HUES48 (cell line): ENCODE measurements at regions not wholly inside any gene's neighbourhood (a gene's known extent, or its start where the extent isn't known, plus 50 kb on each side); places are given as distances from the start of the nearest gene placed in this dataset.

ENCODE experiments used
- H3K27ac ChIP-seq: one replicate; pipeline ENCODE4 v1.7.0; 2013; ENCODE audit warnings: low read depth, low read length, inconsistent platforms
- H3K27me3 ChIP-seq: 2 replicates; pipeline ENCODE4 v1.6.1; 2013; ENCODE audit warnings: mild to moderate bottlenecking, low read length; ENCODE audit not compliant: control insufficient read depth, insufficient read depth
- H3K36me3 ChIP-seq: 2 replicates; pipeline ENCODE4 v1.6.1; 2013; ENCODE audit warnings: low read length; ENCODE audit not compliant: control insufficient read depth, insufficient read depth
- H3K4me1 ChIP-seq: 2 replicates; pipeline ENCODE4 v1.6.1; 2013; ENCODE audit warnings: mild to moderate bottlenecking, low read length; ENCODE audit not compliant: control insufficient read depth, insufficient read depth
- H3K4me3 ChIP-seq: 2 replicates; pipeline ENCODE4 v1.5.1; 2013; ENCODE audit warnings: mild to moderate bottlenecking, low read depth, low read length
- H3K9ac ChIP-seq: 2 replicates; pipeline ENCODE4 v1.6.1; 2013; ENCODE audit warnings: mild to moderate bottlenecking, low read depth, low read length, moderate library complexity
- H3K9me3 ChIP-seq: 2 replicates; pipeline ENCODE4 v1.6.1; 2013; ENCODE audit warnings: low read length; ENCODE audit not compliant: control insufficient read depth, insufficient read depth

DNA sequence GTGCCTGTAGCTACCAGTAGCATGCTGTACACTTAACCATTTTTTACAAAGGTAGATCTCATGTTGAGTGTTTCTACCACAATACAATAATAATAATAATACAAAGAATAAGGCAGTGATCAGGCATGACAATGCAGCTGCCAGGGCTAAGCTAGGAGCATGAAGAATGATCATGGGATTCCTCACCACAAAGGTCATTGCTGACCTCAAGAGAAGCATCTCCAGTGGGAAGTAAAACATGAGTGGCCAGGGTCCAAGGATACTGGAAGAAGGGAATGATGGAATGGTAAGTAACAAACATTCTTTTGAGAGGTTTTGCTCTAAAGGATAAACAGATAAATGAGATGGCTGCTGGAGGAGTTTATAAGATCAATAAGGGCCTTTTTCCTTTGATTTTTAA, 591.1 kb downstream of the TNS3 start:
- H3K36me3 ChIP-seq: no peaks in the 10 kb centered on the region
- H3K9ac ChIP-seq: no peak overlapping the region
- H3K27ac ChIP-seq: no peak overlapping the region
- H3K4me3 ChIP-seq: no peak overlapping the region
- H3K9me3 ChIP-seq: no peaks in the 10 kb centered on the region
- H3K4me1 ChIP-seq: no peaks in the 10 kb centered on the region
- no peaks in the 10 kb centered on the region for H3K27me3 ChIP-seq

DNA sequence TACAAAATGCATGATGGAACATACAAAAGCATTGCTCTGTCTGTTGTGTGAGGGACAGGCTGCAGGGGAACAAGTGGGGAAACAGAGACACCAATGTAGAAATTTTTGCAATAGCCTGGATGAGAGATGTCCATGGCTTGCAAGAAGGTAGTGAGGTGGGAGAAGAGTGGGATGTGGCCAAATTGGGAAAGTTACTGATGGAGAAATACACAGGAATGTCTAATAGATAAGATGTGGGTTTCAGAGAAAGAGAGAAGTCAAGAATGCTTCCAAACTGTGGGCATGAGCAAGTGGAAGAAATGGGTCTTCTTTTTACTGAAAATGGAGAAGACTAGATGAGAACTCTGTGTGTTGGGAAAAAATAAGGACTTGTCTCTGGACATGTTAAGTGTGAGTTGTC, 592.7 kb downstream of the TNS3 start:
- Histone ChIP-seq H3K4me1 (no peaks in the 10 kb centered on the region), H3K27me3 (no peaks in the 10 kb centered on the region), H3K9me3 (no peaks in the 10 kb centered on the region), H3K4me3 (no peak overlapping the region), H3K9ac (no peak overlapping the region), H3K27ac (no peak overlapping the region), H3K36me3 (no peaks in the 10 kb centered on the region)

DNA sequence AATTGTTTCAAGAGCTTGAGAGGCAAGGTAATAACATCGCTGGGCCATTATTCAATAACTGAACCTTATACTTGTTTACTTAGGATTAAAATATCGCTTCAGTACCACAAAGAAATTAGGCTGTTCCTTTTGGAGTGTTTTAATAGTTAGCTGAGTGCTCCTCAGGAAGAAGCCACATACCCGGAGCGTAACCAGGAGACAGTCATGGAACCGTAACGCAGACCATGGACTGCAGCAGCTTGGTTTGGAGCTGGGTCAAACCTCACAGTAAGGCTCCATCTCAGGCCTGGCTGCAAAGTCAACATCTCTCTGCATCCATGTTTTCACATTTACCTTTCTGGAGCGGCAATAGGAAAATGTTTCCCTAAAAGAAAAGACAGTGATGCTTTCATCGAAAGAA, 599.0 kb downstream of the TNS3 start:
- Histone ChIP-seq H3K27ac (no peak overlapping the region), H3K4me1 (no peaks in the 10 kb centered on the region), H3K4me3 (no peak overlapping the region), H3K9me3 (no peaks in the 10 kb centered on the region), H3K27me3 (no peaks in the 10 kb centered on the region), H3K9ac (no peak overlapping the region), H3K36me3 (no peaks in the 10 kb centered on the region)

DNA sequence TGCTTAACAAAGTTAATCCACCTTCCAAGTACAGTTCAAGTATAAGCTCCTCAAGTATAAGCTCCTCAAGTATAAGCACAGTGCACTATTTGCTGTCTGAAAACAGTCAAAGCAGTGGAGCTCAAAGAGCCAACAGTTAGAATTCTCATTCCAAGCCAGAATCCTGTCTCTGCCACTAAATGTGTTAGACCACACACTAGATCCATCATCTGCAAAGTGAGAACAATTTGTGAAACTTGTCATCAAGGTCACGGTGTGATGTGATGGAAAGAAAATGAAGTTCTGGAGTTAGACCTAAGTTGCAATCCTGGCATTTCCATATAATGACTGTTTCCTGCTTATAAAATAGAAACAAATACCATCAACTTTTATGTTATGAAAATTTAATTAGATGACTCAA, 602.5 kb downstream of the TNS3 start:
- no peak overlapping the region for H3K27ac ChIP-seq
- H3K27me3 ChIP-seq: no peaks in the 10 kb centered on the region
- no peak overlapping the region for H3K9ac ChIP-seq
- H3K4me1 ChIP-seq: no peaks in the 10 kb centered on the region
- H3K9me3 ChIP-seq: no peaks in the 10 kb centered on the region
- H3K36me3 ChIP-seq: no peaks in the 10 kb centered on the region
- no peak overlapping the region for H3K4me3 ChIP-seq

DNA sequence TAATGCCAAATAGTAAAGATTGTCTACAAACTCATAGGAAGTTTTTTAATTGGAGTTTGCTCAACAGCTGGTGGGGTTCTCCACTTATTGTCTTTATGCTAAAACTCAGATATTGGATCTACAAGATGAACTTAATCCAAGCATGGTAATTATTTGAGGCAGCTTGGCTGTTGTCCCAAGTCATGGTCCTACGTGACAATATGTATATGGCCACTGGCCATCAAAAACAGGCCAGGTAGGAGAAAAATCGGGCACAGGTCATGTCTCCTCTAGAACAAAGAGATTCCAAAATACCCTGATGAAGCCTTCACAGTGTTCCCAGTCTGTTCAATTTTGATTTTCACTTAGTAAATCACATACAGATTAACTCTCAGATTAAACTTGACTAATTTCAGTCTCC, 606.4 kb downstream of the TNS3 start:
- no peaks in the 10 kb centered on the region for H3K4me1 ChIP-seq

DNA sequence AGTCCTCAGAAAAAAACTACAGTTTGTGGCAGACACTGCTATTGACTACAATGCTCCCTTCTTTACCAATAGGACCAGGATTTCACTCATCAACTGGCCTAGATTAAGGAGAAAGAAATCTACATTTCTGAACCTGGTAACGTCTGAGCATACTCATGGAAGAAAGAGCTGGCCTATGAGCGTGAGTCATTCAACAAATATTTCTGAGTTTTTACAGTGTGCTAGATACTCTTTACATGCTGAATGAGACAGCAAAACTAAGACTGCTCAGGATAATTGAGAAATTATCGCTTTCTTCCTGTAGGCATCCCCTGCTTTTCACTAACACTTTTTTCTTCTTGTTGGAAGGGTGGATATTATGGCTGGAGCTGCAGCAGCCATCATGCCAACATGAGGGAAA, 609.7 kb downstream of the TNS3 start:
- H3K36me3 ChIP-seq: no peaks in the 10 kb centered on the region
- H3K9ac ChIP-seq: no peak overlapping the region
- no peaks in the 10 kb centered on the region for H3K4me1 ChIP-seq
- no peaks in the 10 kb centered on the region for H3K9me3 ChIP-seq
- no peak overlapping the region for H3K4me3 ChIP-seq
- H3K27ac ChIP-seq: no peak overlapping the region
- H3K27me3 ChIP-seq: no peaks in the 10 kb centered on the region

More for the DNA sequence above, 606.4 kb downstream of the TNS3 start:
- H3K9ac ChIP-seq: no peak overlapping the region
- H3K27me3 ChIP-seq: no peaks in the 10 kb centered on the region
- no peaks in the 10 kb centered on the region for H3K9me3 ChIP-seq
- no peaks in the 10 kb centered on the region for H3K36me3 ChIP-seq
- H3K4me3 ChIP-seq: no peak overlapping the region
- H3K27ac ChIP-seq: no peak overlapping the region

DNA sequence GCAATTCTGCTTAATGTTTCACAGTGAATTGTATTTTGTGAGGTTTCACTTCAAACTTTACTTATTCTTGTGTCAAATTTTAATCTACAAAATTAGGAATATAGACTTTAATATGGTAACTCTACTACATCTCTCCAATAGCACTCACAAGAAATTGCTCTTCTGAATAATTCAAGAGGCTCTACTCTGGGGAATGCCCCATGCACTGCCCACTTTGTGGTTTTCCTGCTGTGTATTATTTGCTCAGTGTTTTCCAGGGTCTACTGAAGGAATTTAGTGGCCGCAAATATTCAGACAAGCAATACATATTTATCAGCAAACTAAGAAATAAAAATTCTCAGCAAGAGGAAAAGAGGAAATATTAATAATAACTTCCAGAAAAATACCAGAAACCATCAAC, 611.4 kb downstream of the TNS3 start:
- H3K4me1 ChIP-seq: no peaks in the 10 kb centered on the region
- H3K27me3 ChIP-seq: no peaks in the 10 kb centered on the region
- no peak overlapping the region for H3K4me3 ChIP-seq
- H3K36me3 ChIP-seq: no peaks in the 10 kb centered on the region
- H3K9ac ChIP-seq: no peak overlapping the region
- no peak overlapping the region for H3K27ac ChIP-seq
- peaks cover 7% of the 10 kb centered on the region; the same call in 1 of the 2 replicates for H3K9me3 ChIP-seq

DNA sequence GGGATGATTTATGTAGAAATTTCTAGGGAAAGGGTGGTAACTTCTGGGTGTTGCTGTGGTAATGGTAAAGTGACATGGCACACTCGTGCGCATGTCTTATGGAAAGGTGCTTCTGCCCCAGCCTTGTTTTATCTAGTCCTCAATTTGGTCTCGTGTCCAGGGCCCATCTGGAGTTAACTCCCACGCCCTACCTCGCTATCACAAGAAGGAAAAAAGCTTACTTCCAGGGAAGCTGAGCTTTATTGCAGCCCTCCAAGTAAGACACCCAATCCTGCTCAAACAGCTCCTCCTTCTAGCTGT, 611.8 kb downstream of the TNS3 start:
- Histone ChIP-seq H3K4me3 (no peak overlapping the region), H3K9ac (no peak overlapping the region), H3K27ac (no peak overlapping the region), H3K27me3 (no peaks in the 10 kb centered on the region), H3K36me3 (no peaks in the 10 kb centered on the region), H3K9me3 (peaks cover 9% of the 10 kb centered on the region; the same call in 1 of the 2 replicates), H3K4me1 (no peaks in the 10 kb centered on the region)

DNA sequence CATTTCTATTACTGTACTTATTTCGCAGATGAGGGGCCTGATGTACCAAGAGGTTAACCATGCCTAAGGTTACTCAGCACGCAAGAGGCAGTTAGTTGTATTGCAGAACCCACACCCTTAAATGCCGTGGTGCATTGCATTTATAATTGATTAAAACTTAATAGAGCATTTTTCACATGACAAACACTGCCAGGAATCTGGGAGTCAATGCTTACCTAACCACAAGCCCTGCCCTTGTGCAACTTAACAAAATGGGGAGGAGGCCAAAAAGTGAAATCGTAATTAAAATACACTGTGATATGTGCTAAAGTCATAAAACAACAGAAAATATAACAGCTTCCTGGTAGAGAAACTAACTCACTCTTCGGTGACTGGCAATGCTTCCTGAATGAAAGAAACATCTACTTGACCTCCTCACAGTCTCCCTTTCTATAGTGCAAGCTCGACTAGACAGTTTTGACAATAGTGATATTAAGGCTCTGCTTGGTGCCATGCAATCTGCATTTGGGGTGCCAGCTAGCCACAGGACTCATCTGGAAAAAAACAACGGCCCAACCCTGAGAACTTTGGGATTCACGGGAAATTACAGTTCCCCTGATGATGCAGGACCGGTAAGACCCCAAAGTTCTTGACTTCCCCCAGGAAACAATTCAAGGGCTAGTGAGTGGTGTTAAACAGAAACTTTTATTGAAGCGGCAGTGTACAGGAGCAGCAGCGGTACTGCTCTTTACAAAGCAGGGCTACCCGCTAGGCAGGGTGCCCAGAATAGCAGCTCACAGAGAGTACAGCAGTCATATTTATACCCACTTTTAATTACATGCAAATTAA, 612.4 kb downstream of the TNS3 start:
- no peak overlapping the region for H3K9ac ChIP-seq
- H3K27ac ChIP-seq: no peak overlapping the region
- H3K36me3 ChIP-seq: no peaks in the 10 kb centered on the region
- peaks cover 9% of the 10 kb centered on the region; the same call in 1 of the 2 replicates for H3K9me3 ChIP-seq
- no peaks in the 10 kb centered on the region for H3K4me1 ChIP-seq
- H3K4me3 ChIP-seq: no peak overlapping the region
- H3K27me3 ChIP-seq: no peaks in the 10 kb centered on the region

DNA sequence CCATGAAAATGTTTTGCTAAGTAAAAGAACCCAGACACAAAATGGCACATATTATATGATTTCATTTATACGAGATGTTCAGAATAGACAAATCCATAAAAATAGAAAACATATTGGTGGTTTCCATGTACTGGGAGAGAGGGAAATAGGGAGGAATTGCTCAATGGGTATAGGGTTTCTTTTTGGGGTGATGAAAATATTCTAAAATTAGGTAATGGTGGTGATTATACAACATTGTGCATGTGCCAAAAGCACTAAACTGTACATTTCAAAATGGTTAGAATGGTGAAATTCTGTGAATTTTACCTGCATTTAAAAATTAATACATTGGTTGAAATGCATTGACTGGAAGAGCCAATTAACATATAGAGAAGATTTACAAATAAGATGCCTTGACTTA, 613.9 kb downstream of the TNS3 start:
- H3K4me3 ChIP-seq: no peak overlapping the region
- no peaks in the 10 kb centered on the region for H3K27me3 ChIP-seq
- H3K36me3 ChIP-seq: no peaks in the 10 kb centered on the region
- H3K4me1 ChIP-seq: no peaks in the 10 kb centered on the region
- H3K9ac ChIP-seq: no peak overlapping the region
- H3K9me3 ChIP-seq: peaks cover 18% of the 10 kb centered on the region
- H3K27ac ChIP-seq: no peak overlapping the region

DNA sequence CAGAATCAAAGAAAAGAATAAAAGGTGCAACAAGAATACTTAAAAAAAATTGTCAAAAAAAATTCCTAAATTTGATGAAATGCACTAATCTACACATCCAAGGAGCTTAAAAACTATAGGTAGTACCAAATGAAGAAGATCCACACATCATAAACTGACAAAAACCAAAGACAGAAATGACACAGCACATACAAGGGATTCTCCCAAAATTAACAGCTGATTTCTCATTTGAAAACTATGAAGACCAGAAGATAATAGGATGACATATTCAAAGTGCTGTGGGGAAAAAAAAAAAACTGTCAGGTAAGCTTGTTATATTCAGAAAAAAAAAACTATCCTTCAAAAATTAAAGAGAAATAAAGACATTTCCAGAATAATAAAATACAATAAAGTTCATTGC, 618.2 kb downstream of the TNS3 start:
- Histone ChIP-seq H3K4me3 (no peak overlapping the region), H3K36me3 (no peaks in the 10 kb centered on the region), H3K27me3 (no peaks in the 10 kb centered on the region), H3K9ac (no peak overlapping the region), H3K4me1 (no peaks in the 10 kb centered on the region), H3K27ac (no peak overlapping the region), H3K9me3 (peaks cover 22% of the 10 kb centered on the region)
